ENCODE measurements at regions not wholly inside any gene's neighbourhood (a gene's known extent, or its start where the extent isn't known, plus 50 kb on each side); places are given as distances from the start of the nearest gene placed in this dataset.

GRCh38 chr4:166498546-166498945, 625.5 kb downstream of the TLL1 start:
- Histone ChIP-seq H3K4me3 (ENCODE audit: insufficient read depth, low read length, poor library complexity, severe bottlenecking) (no peak overlapping the region), H3K27me3 (ENCODE audit: low read length) (no peaks in the 10 kb centered on the region), H2AFZ (ENCODE audit: low read depth, low read length, severe bottlenecking) (no peak overlapping the region), H3K4me2 (ENCODE audit: low read depth, low read length, poor library complexity, severe bottlenecking) (no peak overlapping the region), H3K79me2 (ENCODE audit: insufficient read depth, low read length) (no peaks in the 10 kb centered on the region), H3K9me2 (replicated peaks; ENCODE audit: insufficient read depth, low read length) (no peaks in the 10 kb centered on the region), H3K36me3 (ENCODE audit: low read length) (no peaks in the 10 kb centered on the region), H3F3A (ENCODE audit: insufficient read depth) (no peaks in the 10 kb centered on the region), H3K9ac (ENCODE audit: low read length) (no peak overlapping the region), H3K27ac (ENCODE audit: low read depth, low read length) (no peak overlapping the region), H4K20me1 (ENCODE audit: low read depth, low read length) (no peaks in the 10 kb centered on the region), H3K9me3 (ENCODE audit: insufficient read depth, low read length) (no peaks in the 10 kb centered on the region)
- no peak for TF ChIP-seq CTCF (IDR thresholded peaks at IDR 0.05; ENCODE audit: insufficient read depth, low read length, poor library complexity, severe bottlenecking)
- no peak for TF ChIP-seq EZH2phosphoT487 (conservative IDR thresholded peaks at IDR 0.05; ENCODE audit: low read length)

GRCh38 chr4:166499820-166500219, 626.8 kb downstream of the TLL1 start:
- Histone ChIP-seq H3K4me3 (ENCODE audit: insufficient read depth, low read length, poor library complexity, severe bottlenecking) (no peak overlapping the region), H4K20me1 (ENCODE audit: low read depth, low read length) (no peaks in the 10 kb centered on the region), H3K9me2 (replicated peaks; ENCODE audit: insufficient read depth, low read length) (no peaks in the 10 kb centered on the region), H3K9me3 (ENCODE audit: insufficient read depth, low read length) (no peaks in the 10 kb centered on the region), H3K36me3 (ENCODE audit: low read length) (no peaks in the 10 kb centered on the region), H3K4me2 (ENCODE audit: low read depth, low read length, poor library complexity, severe bottlenecking) (no peak overlapping the region), H2AFZ (ENCODE audit: low read depth, low read length, severe bottlenecking) (no peak overlapping the region), H3F3A (ENCODE audit: insufficient read depth) (no peaks in the 10 kb centered on the region), H3K9ac (ENCODE audit: low read length) (no peak overlapping the region), H3K27ac (ENCODE audit: low read depth, low read length) (no peak overlapping the region), H3K79me2 (ENCODE audit: insufficient read depth, low read length) (no peaks in the 10 kb centered on the region), H3K27me3 (ENCODE audit: low read length) (no peaks in the 10 kb centered on the region)
- TF ChIP-seq EZH2phosphoT487 (conservative IDR thresholded peaks at IDR 0.05; ENCODE audit: low read length), result no peak
- no peak for TF ChIP-seq CTCF (IDR thresholded peaks at IDR 0.05; ENCODE audit: insufficient read depth, low read length, poor library complexity, severe bottlenecking)

GRCh38 chr4:166501941-166502382, 628.9 kb downstream of the TLL1 start:
- Histone ChIP-seq H3K27ac (ENCODE audit: low read depth, low read length) (no peak overlapping the region), H3K27me3 (ENCODE audit: low read length) (no peaks in the 10 kb centered on the region), H3K4me2 (ENCODE audit: low read depth, low read length, poor library complexity, severe bottlenecking) (peak overlapping the region; percentile 26), H3K9ac (ENCODE audit: low read length) (no peak overlapping the region; the same call in 1 of the 2 replicates), H3K9me2 (replicated peaks; ENCODE audit: insufficient read depth, low read length) (no peaks in the 10 kb centered on the region), H3F3A (ENCODE audit: insufficient read depth) (no peaks in the 10 kb centered on the region), H3K9me3 (ENCODE audit: insufficient read depth, low read length) (no peaks in the 10 kb centered on the region), H3K36me3 (ENCODE audit: low read length) (no peaks in the 10 kb centered on the region), H4K20me1 (ENCODE audit: low read depth, low read length) (no peaks in the 10 kb centered on the region), H2AFZ (ENCODE audit: low read depth, low read length, severe bottlenecking) (peak overlapping the region; percentile 79), H3K4me3 (ENCODE audit: insufficient read depth, low read length, poor library complexity, severe bottlenecking) (no peak overlapping the region), H3K79me2 (ENCODE audit: insufficient read depth, low read length) (no peaks in the 10 kb centered on the region)
- TF ChIP-seq EZH2phosphoT487 (conservative IDR thresholded peaks at IDR 0.05; ENCODE audit: low read length) (no peak), CTCF (IDR thresholded peaks at IDR 0.05; ENCODE audit: insufficient read depth, low read length, poor library complexity, severe bottlenecking) (peak; percentile 79)

Measured in SU-DHL-6 (cell line).